Ishikawa (cell line): ENCODE measurements at regions not wholly inside any gene's neighbourhood (a gene's known extent, or its start where the extent isn't known, plus 50 kb on each side); places are given as distances from the start of the nearest gene placed in this dataset.

ENCODE experiments used
- EP300 ChIP-seq: IDR thresholded peaks from 2 replicates; pipeline ENCODE4 v1.6.1; 2012; ENCODE audit warnings: borderline replicate concordance
- FOXM1 ChIP-seq: IDR thresholded peaks from 2 replicates; pipeline ENCODE4 v1.6.1; 2012; ENCODE audit warnings: low read depth, borderline replicate concordance
- NFIC ChIP-seq: IDR thresholded peaks from 2 replicates; pipeline ENCODE4 v1.6.1; 2012
- RAD21 ChIP-seq: IDR thresholded peaks from 2 replicates; pipeline ENCODE4 v1.6.1; 2012; ENCODE audit warnings: low read depth
- REST ChIP-seq: IDR thresholded peaks from 2 replicates; pipeline ENCODE4 v1.6.1; 2012; ENCODE audit warnings: low read depth, mild to moderate bottlenecking
- TAF1 ChIP-seq: IDR thresholded peaks from 2 replicates; pipeline ENCODE4 v1.6.1; 2012; ENCODE audit warnings: low read depth, mild to moderate bottlenecking
- TCF12 ChIP-seq: IDR thresholded peaks from 2 replicates; pipeline ENCODE4 v1.6.1; 2012; ENCODE audit warnings: low read depth
- TEAD4 ChIP-seq: IDR thresholded peaks from 2 replicates; pipeline ENCODE4 v1.6.1; 2012
- USF1 ChIP-seq: IDR thresholded peaks from 2 replicates; pipeline ENCODE4 v1.6.1; 2012
- YY1 ChIP-seq: IDR thresholded peaks from 2 replicates; pipeline ENCODE4 v1.6.1; 2012; ENCODE audit warnings: low read depth
- TF ChIP-seq, protein P1 (sequence below): IDR thresholded peaks from 2 replicates; pipeline ENCODE4 v1.6.1; 2012

DNA sequence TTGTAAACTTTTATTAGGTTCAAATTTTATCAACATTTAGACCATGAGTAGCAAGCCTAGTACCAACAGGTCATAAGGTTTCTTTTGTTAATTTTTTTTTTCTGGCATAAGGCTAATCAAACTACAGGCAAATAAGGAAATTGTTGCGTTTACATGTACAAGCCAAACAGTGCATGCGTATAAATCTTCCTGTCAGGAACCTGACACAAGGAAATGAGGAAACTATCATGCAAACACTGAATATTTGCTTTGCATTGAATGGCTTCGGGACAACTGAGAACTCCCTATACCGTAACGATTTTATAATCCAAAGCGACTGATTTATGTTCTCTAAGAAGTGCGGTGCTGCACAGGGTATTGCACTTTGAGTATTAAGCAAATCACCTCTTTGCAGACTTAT is 133.0 kb upstream of the TRPC4 start:
- TF ChIP-seq, protein P1, sequence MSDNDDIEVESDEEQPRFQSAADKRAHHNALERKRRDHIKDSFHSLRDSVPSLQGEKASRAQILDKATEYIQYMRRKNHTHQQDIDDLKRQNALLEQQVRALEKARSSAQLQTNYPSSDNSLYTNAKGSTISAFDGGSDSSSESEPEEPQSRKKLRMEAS, result no peak
- TF ChIP-seq NFIC, result no peak
- no peak for TF ChIP-seq USF1
- no peak for TF ChIP-seq TAF1
- no peak for TF ChIP-seq REST
- TF ChIP-seq EP300, result no peak
- no peak for TF ChIP-seq FOXM1
- no peak for TF ChIP-seq YY1
- TF ChIP-seq TEAD4, result no peak
- TF ChIP-seq RAD21, result no peak
- TF ChIP-seq TCF12, result no peak
